Mammary epithelial cell (primary cell): ENCODE measurements at regions not wholly inside any gene's neighbourhood (a gene's known extent, or its start where the extent isn't known, plus 50 kb on each side); places are given as distances from the start of the nearest gene placed in this dataset.

ENCODE experiments used
- CTCF ChIP-seq, 2 donors: IDR thresholded peaks in 1 of 2; conservative IDR thresholded peaks in 1 of 2; 2 replicates each; pipeline ENCODE4 v1.5.1; 2011 to 2012; ENCODE audit warnings: inconsistent platforms in 2 of 2, low read length in 2 of 2, mild to moderate bottlenecking in 2 of 2, control low read depth in 1 of 2, low read depth in 1 of 2; ENCODE audit not compliant: insufficient read depth in 1 of 2; ENCODE audit errors: extremely low read depth in 1 of 2
- EZH2 ChIP-seq: IDR thresholded peaks from 2 replicates; pipeline ENCODE4 v1.6.1; 2012; ENCODE audit warnings: low read length, inconsistent platforms, borderline replicate concordance

- TF ChIP-seq CTCF (conservative IDR thresholded peaks at IDR 0.05 in 1 of 2, IDR thresholded peaks at IDR 0.05 in 1 of 2; ENCODE audit: extremely low read depth in 1 of 2, insufficient read depth in 1 of 2, low read depth in 1 of 2, low read length in 2 of 2), result no peak
- TF ChIP-seq EZH2, result no peak
Observed at GRCh38 chr13:89803839-89804238, 1543.6 kb upstream of the MIR17HG start.
